Thoracic aorta (tissue), 2 donors: ENCODE measurements at regions not wholly inside any gene's neighbourhood (a gene's known extent, or its start where the extent isn't known, plus 50 kb on each side); places are given as distances from the start of the nearest gene placed in this dataset.

Experiments used
- ATAC-seq: fragments of 150-250 bp; one replicate; pipeline ENCODE4 v1.8.0; 2017; ENCODE audit warnings: low read depth; ENCODE audit not compliant: insufficient number of reproducible peaks, low FRiP score
- DNase-seq: peaks from one replicate; pipeline ENCODE4 v3.0.0-alpha.2; 2020; ENCODE audit warnings: low spot score
- H3K27ac ChIP-seq, 2 donors: fragments of 200-600 bp; sonication (generic); 1 replicate in 1 of 2; 2 replicates in 1 of 2; pipeline ENCODE4 v1.5.1; 2016; ENCODE audit warnings: mild to moderate bottlenecking in 2 of 2, moderate library complexity in 2 of 2
- H3K27me3 ChIP-seq: fragments of 200-600 bp; sonication (generic); replicated peaks from 2 replicates; pipeline ENCODE4 v1.6.0; 2016; ENCODE audit warnings: mild to moderate bottlenecking; ENCODE audit not compliant: insufficient read depth
- H3K36me3 ChIP-seq: fragments of 200-600 bp; sonication (generic); one replicate; pipeline ENCODE4 v1.5.1; 2016
- H3K4me1 ChIP-seq, 2 donors: fragments of 200-600 bp; sonication (generic); 1 replicate in 1 of 2; 2 replicates in 1 of 2; pipeline versions ENCODE4 v1.5.1 to v1.6.0; 2016; ENCODE audit warnings: low read depth in 2 of 2, mild to moderate bottlenecking in 1 of 2; ENCODE audit not compliant: control insufficient read depth in 1 of 2
- H3K4me3 ChIP-seq: fragments of 200-600 bp; sonication (generic); 2 replicates; pipeline ENCODE4 v1.5.1; 2016; ENCODE audit warnings: mild to moderate bottlenecking
- H3K9me3 ChIP-seq: fragments of 200-600 bp; sonication (generic); 2 replicates; pipeline ENCODE4 v1.5.1; 2016
- TF ChIP-seq, protein P1 (sequence below): fragments of 200-600 bp; sonication (generic); IDR thresholded peaks from one replicate; pipeline ENCODE4 v1.5.1; 2019; ENCODE audit warnings: antibody characterized with exemption

- H3K4me3 ChIP-seq = no peak overlapping the region
- no peak overlapping the region for H3K27ac ChIP-seq
- no peaks in the 10 kb centered on the region for H3K27me3 ChIP-seq
- H3K9me3 ChIP-seq = no peaks in the 10 kb centered on the region
- H3K36me3 ChIP-seq = no peaks in the 10 kb centered on the region
- DNase-seq (no peak), ATAC-seq (no peak)
- peaks cover 14 to 16% of the 10 kb centered on the region in 2 donors for H3K4me1 ChIP-seq
- TF ChIP-seq, protein P1, sequence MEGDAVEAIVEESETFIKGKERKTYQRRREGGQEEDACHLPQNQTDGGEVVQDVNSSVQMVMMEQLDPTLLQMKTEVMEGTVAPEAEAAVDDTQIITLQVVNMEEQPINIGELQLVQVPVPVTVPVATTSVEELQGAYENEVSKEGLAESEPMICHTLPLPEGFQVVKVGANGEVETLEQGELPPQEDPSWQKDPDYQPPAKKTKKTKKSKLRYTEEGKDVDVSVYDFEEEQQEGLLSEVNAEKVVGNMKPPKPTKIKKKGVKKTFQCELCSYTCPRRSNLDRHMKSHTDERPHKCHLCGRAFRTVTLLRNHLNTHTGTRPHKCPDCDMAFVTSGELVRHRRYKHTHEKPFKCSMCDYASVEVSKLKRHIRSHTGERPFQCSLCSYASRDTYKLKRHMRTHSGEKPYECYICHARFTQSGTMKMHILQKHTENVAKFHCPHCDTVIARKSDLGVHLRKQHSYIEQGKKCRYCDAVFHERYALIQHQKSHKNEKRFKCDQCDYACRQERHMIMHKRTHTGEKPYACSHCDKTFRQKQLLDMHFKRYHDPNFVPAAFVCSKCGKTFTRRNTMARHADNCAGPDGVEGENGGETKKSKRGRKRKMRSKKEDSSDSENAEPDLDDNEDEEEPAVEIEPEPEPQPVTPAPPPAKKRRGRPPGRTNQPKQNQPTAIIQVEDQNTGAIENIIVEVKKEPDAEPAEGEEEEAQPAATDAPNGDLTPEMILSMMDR = no peak
These were observed 304.3 kb upstream of the MEF2C start for GRCh38 chr5:89187268-89187667.

DNA sequence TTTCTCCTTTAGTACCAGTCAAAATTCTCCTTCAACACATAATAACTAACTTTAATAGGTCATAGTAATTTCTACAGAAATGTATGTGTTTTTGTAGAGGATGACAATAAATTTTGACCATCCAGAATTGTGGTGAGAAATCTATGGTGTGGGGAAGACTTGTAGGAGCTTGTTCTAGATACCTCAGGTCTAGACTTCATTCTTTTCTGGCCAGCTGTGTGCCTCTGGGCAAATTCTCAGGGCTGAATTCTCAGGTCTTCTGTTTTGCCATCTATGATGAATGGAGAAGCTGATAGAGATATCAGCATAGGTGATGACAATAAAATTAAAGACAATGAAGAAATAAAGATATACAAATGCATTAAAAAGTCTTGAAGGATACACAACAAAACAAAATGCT lies 298.6 kb upstream of the MEF2C start:
- TF ChIP-seq, protein P1 = no peak
- Histone ChIP-seq H3K27me3 (no peaks in the 10 kb centered on the region), H3K4me3 (no peak overlapping the region), H3K36me3 (no peaks in the 10 kb centered on the region), H3K9me3 (no peaks in the 10 kb centered on the region), H3K27ac (no peak overlapping the region), H3K4me1 (no peaks in the 10 kb centered on the region)
- ATAC-seq = no peak
- DNase-seq = no peak

DNA sequence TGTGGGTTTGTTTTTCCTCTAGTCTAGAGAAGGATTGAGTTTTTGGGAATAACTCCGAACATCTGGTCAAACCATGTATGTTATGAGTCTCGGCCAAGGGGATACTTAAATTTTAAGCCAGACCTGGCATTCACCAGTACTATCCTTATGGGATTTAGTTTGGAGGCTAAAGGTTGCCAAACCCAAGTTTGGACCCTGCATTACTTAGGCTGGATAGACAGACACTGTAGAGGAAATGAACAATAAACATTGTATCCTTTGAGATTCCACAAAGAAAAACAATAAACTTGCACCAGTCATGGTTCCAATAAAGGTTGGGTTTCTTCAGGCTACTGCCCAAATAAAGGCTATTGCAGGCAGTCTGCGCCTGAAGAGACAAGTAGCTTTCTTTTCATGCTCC lies 296.7 kb upstream of the MEF2C start:
- Histone ChIP-seq H3K27me3 (no peaks in the 10 kb centered on the region), H3K27ac (no peak overlapping the region), H3K4me1 (no peaks in the 10 kb centered on the region), H3K9me3 (no peaks in the 10 kb centered on the region), H3K4me3 (no peak overlapping the region), H3K36me3 (no peaks in the 10 kb centered on the region)
- TF ChIP-seq, protein P1 = no peak
- no peak for ATAC-seq
- no peak for DNase-seq

DNA sequence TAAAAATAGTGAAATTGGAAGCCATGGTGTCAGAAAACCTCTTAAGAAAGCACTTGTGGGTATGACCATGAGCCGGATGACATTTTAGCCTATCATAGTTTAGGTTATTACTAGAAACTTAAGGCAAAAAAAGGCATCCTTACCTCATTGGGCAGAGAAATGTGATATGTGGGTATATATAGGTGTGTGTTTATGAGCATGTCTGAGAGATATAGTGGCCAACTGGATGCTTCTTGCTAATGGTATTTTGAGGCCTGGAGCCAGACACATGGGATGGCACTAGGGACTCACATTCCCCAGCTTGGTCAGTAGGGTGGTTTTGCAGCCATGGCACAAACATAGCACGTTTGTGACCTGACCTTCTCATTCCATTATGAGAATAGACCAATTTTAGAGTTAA lies 295.6 kb upstream of the MEF2C start:
- Histone ChIP-seq H3K36me3 (no peaks in the 10 kb centered on the region), H3K27me3 (no peaks in the 10 kb centered on the region), H3K27ac (no peak overlapping the region), H3K9me3 (no peaks in the 10 kb centered on the region), H3K4me1 (no peaks in the 10 kb centered on the region), H3K4me3 (no peak overlapping the region)
- ATAC-seq (no peak), DNase-seq (no peak)
- TF ChIP-seq, protein P1 = no peak

DNA sequence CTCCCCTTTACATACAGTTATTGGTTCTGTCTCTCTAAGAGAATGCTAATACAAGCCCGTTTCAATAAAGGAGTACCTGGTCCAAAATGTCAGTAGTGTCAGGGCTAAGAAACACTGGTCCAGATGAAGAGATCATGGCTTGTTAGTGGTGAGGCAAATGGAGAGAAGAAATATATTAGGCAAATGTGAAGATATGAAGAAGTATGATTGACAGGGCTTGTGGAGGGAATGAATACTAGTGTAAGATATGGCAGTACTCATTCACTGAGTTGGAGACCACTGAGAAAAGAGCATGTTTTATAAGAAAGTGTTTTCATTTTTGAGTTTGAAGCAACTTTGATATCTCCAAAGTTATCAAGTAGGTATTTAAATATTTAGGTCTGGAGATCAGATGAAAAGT lies 290.5 kb upstream of the MEF2C start:
- no peaks in the 10 kb centered on the region for H3K9me3 ChIP-seq
- no peak overlapping the region for H3K27ac ChIP-seq
- no peaks in the 10 kb centered on the region for H3K27me3 ChIP-seq
- H3K4me1 ChIP-seq = no peaks in the 10 kb centered on the region
- no peak for ATAC-seq
- no peak overlapping the region for H3K4me3 ChIP-seq
- TF ChIP-seq, protein P1 = no peak
- H3K36me3 ChIP-seq = no peaks in the 10 kb centered on the region
- no peak for DNase-seq
